WTC11 (cell line): ENCODE measurements at regions not wholly inside any gene's neighbourhood (a gene's known extent, or its start where the extent isn't known, plus 50 kb on each side); places are given as distances from the start of the nearest gene placed in this dataset.

ENCODE experiments used
- ATAC-seq: fragments of 200-7000 bp; cut with Tn5 transposase; 2 replicates; pipeline ENCODE4 v1.10.0; 2021; ENCODE audit warnings: mild to moderate bottlenecking, moderate library complexity
- CTCF ChIA-PET: fragments of 300-600 bp; sonication (Branson Sonifier 250); formaldehyde crosslinking; loops from one replicate; lab custom pipeline; 2021; ENCODE audit warnings: antibody characterized with exemption; lab: Charles Lee
- POLR2A ChIA-PET: fragments of 350-600 bp; sonication (Branson Sonifier 250); formaldehyde crosslinking; loops from one replicate; lab custom pipeline; 2021; ENCODE audit warnings: antibody characterized with exemption; lab: Charles Lee
- DNase-seq: peaks from one replicate; pipeline ENCODE4 v3.0.0; 2021; ENCODE audit warnings: low spot score
- H3K27ac Mint-ChIP-seq: 2 replicates; pipeline ENCODE4 v1.8.0; 2021; ENCODE audit warnings: mixed read lengths
- H3K27me3 Mint-ChIP-seq: 2 replicates; pipeline ENCODE4 v1.8.0; 2021; ENCODE audit warnings: low read depth, mild to moderate bottlenecking, moderate library complexity, mixed read lengths
- H3K36me3 Mint-ChIP-seq: 2 replicates; pipeline ENCODE4 v1.8.0; 2021; ENCODE audit warnings: mixed read lengths
- H3K4me1 Mint-ChIP-seq: 2 replicates; pipeline ENCODE4 v1.8.0; 2022; ENCODE audit warnings: mixed read lengths
- H3K4me3 Mint-ChIP-seq: 2 replicates; pipeline ENCODE4 v1.8.0; 2021; ENCODE audit warnings: mild to moderate bottlenecking, moderate library complexity, mixed read lengths
- H3K9me3 Mint-ChIP-seq: 2 replicates; pipeline ENCODE4 v1.8.0; 2021; ENCODE audit warnings: mixed read lengths
- GRHL2 ChIP-seq: fragments of 250-450 bp; sonication (Bioruptor Pico); IDR thresholded peaks from 2 replicates; pipeline ENCODE4 v1.8.0; 2022; ENCODE audit warnings: mild to moderate bottlenecking, moderate library complexity; ENCODE audit not compliant: insufficient replicate concordance, severe bottlenecking
- JAZF1 ChIP-seq: fragments of 250-450 bp; sonication (Bioruptor Pico); IDR thresholded peaks from 2 replicates; pipeline ENCODE4 v1.9.0; 2021; ENCODE audit warnings: moderate library complexity, mild to moderate bottlenecking, inconsistent platforms
- SOX15 ChIP-seq: fragments of 250-450 bp; sonication (Bioruptor Pico); IDR thresholded peaks from 2 replicates; pipeline ENCODE4 v1.9.0; 2021; ENCODE audit warnings: mild to moderate bottlenecking
- TEAD1 ChIP-seq: sonication (generic); formaldehyde crosslinking; IDR thresholded peaks from 2 replicates; pipeline ENCODE4 v1.8.0; 2022; ENCODE audit warnings: mild to moderate bottlenecking, missing genetic modification reagents
- TP53 ChIP-seq: sonication (generic); formaldehyde crosslinking; IDR thresholded peaks from 2 replicates; pipeline ENCODE4 v1.8.1; 2023; ENCODE audit warnings: mild to moderate bottlenecking, missing genetic modification reagents
- ZNF138 ChIP-seq: sonication (generic); formaldehyde crosslinking; conservative IDR thresholded peaks from 2 replicates; pipeline ENCODE4 v1.8.1; 2022; ENCODE audit warnings: mild to moderate bottlenecking, moderate library complexity, missing genetic modification reagents
- ZNF263 ChIP-seq: sonication (generic); formaldehyde crosslinking; IDR thresholded peaks from 2 replicates; pipeline ENCODE4 v1.8.1; 2022; ENCODE audit warnings: low read depth, mild to moderate bottlenecking, moderate library complexity, missing genetic modification reagents
- TF ChIP-seq, protein P1 (sequence below): sonication (generic); formaldehyde crosslinking; IDR thresholded peaks from 2 replicates; pipeline ENCODE4 v1.8.1; 2023; ENCODE audit warnings: mild to moderate bottlenecking, missing genetic modification reagents
- TF ChIP-seq, protein P2 (sequence below): sonication (generic); formaldehyde crosslinking; IDR thresholded peaks from 2 replicates; pipeline ENCODE4 v1.8.1; 2023; ENCODE audit warnings: mild to moderate bottlenecking, missing genetic modification reagents, borderline replicate concordance
- TF ChIP-seq, protein P3 (sequence below): sonication (generic); formaldehyde crosslinking; conservative IDR thresholded peaks from 2 replicates; pipeline ENCODE4 v1.8.1; 2022; ENCODE audit warnings: mild to moderate bottlenecking, missing genetic modification reagents
- TF ChIP-seq, protein P4 (sequence below): sonication (generic); formaldehyde crosslinking; IDR thresholded peaks from 2 replicates; pipeline ENCODE4 v1.8.0; 2022; ENCODE audit warnings: mild to moderate bottlenecking, missing genetic modification reagents
- TF ChIP-seq, protein P5 (sequence below): sonication (generic); formaldehyde crosslinking; IDR thresholded peaks from 2 replicates; pipeline ENCODE4 v1.8.1; 2022; ENCODE audit warnings: mild to moderate bottlenecking, missing genetic modification reagents, moderate library complexity, borderline replicate concordance
- TF ChIP-seq, protein P6 (sequence below): fragments of 250-450 bp; sonication (Bioruptor Pico); IDR thresholded peaks from 2 replicates; pipeline ENCODE4 v1.9.0; 2021; ENCODE audit warnings: mild to moderate bottlenecking
- TF ChIP-seq, protein P7 (sequence below): fragments of 250-450 bp; sonication (Bioruptor Pico); conservative IDR thresholded peaks from 2 replicates; pipeline ENCODE4 v1.9.0; 2021; ENCODE audit warnings: mild to moderate bottlenecking
- TF ChIP-seq, protein P8 (sequence below): sonication (generic); formaldehyde crosslinking; IDR thresholded peaks from 2 replicates; pipeline ENCODE4 v1.8.1; 2023; ENCODE audit warnings: mild to moderate bottlenecking, missing genetic modification reagents, moderate library complexity
- TF ChIP-seq, protein P9 (sequence below): sonication (generic); formaldehyde crosslinking; IDR thresholded peaks from 2 replicates; pipeline ENCODE4 v1.8.0; 2022; ENCODE audit warnings: mild to moderate bottlenecking, missing genetic modification reagents

DNA sequence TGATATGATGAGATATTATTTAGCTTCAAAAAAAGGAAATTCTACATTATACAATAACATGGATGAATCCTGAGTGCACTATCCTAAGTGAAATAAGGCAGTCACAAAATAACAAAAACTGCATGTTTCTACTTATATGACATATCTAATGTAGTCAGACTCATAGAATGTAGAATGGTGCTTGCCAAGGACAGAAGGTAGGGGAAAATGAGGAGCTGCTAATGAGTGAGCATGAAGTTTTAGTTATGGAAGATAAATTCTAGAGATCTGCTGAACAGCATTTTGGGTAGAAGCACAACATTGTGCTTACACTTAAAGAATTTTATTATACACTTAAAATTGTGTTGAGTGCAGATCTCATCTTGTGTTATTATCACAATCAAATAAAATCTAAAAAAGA is 812.4 kb downstream of the KCTD16 start:
- H3K27me3 Mint-ChIP-seq: no peaks in the 10 kb centered on the region
- POLR2A ChIA-PET: no interaction called here
- H3K9me3 Mint-ChIP-seq: peaks cover 3% of the 10 kb centered on the region
- DNase-seq (no peak), ATAC-seq (no peak)
- no peak for TF ChIP-seq GRHL2 (CRISPR knock-in tag)
- TF ChIP-seq, protein P1, sequence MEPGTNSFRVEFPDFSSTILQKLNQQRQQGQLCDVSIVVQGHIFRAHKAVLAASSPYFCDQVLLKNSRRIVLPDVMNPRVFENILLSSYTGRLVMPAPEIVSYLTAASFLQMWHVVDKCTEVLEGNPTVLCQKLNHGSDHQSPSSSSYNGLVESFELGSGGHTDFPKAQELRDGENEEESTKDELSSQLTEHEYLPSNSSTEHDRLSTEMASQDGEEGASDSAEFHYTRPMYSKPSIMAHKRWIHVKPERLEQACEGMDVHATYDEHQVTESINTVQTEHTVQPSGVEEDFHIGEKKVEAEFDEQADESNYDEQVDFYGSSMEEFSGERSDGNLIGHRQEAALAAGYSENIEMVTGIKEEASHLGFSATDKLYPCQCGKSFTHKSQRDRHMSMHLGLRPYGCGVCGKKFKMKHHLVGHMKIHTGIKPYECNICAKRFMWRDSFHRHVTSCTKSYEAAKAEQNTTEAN: no peak
- TF ChIP-seq, protein P2, sequence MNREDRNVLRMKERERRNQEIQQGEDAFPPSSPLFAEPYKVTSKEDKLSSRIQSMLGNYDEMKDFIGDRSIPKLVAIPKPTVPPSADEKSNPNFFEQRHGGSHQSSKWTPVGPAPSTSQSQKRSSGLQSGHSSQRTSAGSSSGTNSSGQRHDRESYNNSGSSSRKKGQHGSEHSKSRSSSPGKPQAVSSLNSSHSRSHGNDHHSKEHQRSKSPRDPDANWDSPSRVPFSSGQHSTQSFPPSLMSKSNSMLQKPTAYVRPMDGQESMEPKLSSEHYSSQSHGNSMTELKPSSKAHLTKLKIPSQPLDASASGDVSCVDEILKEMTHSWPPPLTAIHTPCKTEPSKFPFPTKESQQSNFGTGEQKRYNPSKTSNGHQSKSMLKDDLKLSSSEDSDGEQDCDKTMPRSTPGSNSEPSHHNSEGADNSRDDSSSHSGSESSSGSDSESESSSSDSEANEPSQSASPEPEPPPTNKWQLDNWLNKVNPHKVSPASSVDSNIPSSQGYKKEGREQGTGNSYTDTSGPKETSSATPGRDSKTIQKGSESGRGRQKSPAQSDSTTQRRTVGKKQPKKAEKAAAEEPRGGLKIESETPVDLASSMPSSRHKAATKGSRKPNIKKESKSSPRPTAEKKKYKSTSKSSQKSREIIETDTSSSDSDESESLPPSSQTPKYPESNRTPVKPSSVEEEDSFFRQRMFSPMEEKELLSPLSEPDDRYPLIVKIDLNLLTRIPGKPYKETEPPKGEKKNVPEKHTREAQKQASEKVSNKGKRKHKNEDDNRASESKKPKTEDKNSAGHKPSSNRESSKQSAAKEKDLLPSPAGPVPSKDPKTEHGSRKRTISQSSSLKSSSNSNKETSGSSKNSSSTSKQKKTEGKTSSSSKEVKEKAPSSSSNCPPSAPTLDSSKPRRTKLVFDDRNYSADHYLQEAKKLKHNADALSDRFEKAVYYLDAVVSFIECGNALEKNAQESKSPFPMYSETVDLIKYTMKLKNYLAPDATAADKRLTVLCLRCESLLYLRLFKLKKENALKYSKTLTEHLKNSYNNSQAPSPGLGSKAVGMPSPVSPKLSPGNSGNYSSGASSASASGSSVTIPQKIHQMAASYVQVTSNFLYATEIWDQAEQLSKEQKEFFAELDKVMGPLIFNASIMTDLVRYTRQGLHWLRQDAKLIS (CRISPR knock-in tag): no peak
- H3K27ac Mint-ChIP-seq: no peak overlapping the region
- no peaks in the 10 kb centered on the region for H3K36me3 Mint-ChIP-seq
- CTCF ChIA-PET: no interaction called here
- H3K4me1 Mint-ChIP-seq: no peaks in the 10 kb centered on the region
- no peak overlapping the region for H3K4me3 Mint-ChIP-seq

DNA sequence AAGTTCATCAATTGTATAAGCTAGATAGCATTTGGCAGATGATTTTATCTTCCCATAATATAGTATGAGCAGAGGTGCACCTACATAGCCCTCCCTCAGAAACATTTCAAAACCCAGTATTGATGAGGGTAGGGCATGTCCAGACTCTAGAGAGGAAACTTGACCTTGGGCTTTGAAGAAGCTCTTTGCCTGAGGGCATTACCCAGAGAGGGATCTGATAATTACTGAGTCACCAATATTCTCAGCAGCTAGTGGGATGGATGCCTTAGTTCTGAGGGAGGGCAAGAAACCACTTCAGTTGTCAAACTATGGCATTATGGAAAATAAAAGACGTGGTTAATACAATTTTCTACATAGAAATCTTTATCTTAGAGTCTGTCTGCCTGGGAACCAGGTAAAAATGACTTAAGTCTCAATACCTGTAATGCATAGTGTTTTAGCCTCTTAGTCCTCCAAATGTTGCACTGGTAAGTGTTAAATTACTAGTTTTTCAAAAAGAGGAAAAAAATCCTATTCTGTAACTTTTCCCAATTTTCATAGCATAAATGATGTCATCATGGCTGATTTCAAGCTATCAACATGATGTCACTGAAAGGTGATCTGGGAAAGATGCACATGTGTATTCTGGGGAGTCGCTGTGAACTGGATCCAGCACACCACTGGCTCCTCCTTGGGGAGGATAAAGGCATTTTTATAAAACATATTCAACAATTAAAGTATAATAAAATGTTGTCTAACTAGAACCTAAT is 809.0 kb downstream of the KCTD16 start:
- no peaks in the 10 kb centered on the region for H3K4me1 Mint-ChIP-seq
- TF ChIP-seq TEAD1 (CRISPR knock-in tag) (no peak), ZNF138 (CRISPR knock-in tag) (no peak), SOX15 (CRISPR knock-in tag) (no peak), ZNF263 (CRISPR knock-in tag) (no peak), TP53 (CRISPR knock-in tag) (no peak), JAZF1 (CRISPR knock-in tag) (no peak)
- TF ChIP-seq, protein P3, sequence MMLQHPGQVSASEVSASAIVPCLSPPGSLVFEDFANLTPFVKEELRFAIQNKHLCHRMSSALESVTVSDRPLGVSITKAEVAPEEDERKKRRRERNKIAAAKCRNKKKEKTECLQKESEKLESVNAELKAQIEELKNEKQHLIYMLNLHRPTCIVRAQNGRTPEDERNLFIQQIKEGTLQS: no peak
- TF ChIP-seq, protein P4, sequence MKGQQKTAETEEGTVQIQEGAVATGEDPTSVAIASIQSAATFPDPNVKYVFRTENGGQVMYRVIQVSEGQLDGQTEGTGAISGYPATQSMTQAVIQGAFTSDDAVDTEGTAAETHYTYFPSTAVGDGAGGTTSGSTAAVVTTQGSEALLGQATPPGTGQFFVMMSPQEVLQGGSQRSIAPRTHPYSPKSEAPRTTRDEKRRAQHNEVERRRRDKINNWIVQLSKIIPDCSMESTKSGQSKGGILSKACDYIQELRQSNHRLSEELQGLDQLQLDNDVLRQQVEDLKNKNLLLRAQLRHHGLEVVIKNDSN: no peak
- TF ChIP-seq, protein P5, sequence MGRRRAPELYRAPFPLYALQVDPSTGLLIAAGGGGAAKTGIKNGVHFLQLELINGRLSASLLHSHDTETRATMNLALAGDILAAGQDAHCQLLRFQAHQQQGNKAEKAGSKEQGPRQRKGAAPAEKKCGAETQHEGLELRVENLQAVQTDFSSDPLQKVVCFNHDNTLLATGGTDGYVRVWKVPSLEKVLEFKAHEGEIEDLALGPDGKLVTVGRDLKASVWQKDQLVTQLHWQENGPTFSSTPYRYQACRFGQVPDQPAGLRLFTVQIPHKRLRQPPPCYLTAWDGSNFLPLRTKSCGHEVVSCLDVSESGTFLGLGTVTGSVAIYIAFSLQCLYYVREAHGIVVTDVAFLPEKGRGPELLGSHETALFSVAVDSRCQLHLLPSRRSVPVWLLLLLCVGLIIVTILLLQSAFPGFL (CRISPR knock-in tag): no peak
- TF ChIP-seq, protein P6, sequence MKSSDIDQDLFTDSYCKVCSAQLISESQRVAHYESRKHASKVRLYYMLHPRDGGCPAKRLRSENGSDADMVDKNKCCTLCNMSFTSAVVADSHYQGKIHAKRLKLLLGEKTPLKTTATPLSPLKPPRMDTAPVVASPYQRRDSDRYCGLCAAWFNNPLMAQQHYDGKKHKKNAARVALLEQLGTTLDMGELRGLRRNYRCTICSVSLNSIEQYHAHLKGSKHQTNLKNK (CRISPR knock-in tag): no peak
- TF ChIP-seq, protein P7, sequence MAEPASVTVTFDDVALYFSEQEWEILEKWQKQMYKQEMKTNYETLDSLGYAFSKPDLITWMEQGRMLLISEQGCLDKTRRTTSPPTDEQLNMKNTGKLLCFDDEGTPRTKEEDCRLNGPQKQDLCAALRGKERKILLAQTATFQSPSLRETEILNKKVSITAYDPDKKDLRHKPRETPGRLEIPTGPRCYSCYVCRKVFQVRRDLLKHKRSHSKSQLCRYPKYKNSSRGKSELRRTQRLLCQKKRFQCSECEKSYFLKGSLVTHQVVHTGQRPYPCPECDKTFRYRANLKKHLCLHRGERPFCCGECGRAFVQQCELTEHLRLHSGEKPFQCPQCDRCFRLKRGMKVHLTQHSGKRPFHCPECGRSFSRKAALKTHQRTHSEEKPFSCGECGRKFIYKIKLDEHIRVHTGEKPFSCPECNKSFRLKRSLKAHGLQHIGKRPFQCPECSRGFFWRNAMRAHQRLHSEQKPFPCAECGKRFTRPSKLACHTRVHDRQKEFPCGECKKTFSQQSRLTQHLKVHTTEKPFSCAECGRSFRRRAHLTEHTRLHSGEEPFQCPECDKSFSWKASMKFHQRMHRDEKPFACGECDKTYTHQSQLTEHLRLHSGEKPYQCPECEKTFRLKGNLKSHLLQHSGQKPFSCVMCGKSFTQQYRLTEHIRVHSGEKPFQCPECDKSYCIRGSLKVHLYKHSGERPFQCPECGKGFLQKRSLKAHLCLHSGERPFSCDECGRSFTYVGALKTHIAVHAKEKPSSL (CRISPR knock-in tag): no peak
- TF ChIP-seq, protein P8, sequence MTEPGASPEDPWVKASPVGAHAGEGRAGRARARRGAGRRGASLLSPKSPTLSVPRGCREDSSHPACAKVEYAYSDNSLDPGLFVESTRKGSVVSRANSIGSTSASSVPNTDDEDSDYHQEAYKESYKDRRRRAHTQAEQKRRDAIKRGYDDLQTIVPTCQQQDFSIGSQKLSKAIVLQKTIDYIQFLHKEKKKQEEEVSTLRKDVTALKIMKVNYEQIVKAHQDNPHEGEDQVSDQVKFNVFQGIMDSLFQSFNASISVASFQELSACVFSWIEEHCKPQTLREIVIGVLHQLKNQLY: no peak
- TF ChIP-seq, protein P9, sequence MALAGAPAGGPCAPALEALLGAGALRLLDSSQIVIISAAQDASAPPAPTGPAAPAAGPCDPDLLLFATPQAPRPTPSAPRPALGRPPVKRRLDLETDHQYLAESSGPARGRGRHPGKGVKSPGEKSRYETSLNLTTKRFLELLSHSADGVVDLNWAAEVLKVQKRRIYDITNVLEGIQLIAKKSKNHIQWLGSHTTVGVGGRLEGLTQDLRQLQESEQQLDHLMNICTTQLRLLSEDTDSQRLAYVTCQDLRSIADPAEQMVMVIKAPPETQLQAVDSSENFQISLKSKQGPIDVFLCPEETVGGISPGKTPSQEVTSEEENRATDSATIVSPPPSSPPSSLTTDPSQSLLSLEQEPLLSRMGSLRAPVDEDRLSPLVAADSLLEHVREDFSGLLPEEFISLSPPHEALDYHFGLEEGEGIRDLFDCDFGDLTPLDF (CRISPR knock-in tag): no peak
- H3K9me3 Mint-ChIP-seq: peaks cover 19% of the 10 kb centered on the region
- H3K4me3 Mint-ChIP-seq: no peak overlapping the region
- no peaks in the 10 kb centered on the region for H3K27me3 Mint-ChIP-seq
- DNase-seq (no peak), ATAC-seq (no peak)
- H3K27ac Mint-ChIP-seq: no peak overlapping the region
- CTCF ChIA-PET: no interaction called here
- H3K36me3 Mint-ChIP-seq: peaks cover 12% of the 10 kb centered on the region
- POLR2A ChIA-PET: no interaction called here
